Stimulated activated CD4-positive, alpha-beta T cell treated with anti-CD3 and anti-CD28 coated beads, Interleukin-12 subunit alpha, Interleukin-12 subunit beta, amount 100 ng/mL, for 4 hours (primary cell): ENCODE measurements at regions not wholly inside any gene's neighbourhood (a gene's known extent, or its start where the extent isn't known, plus 50 kb on each side); places are given as distances from the start of the nearest gene placed in this dataset.

Experiments
- DNase-seq: peaks from one replicate; pipeline ENCODE4 v3.0.0-alpha.2; 2020

- no peak for DNase-seq
Measured at GRCh38 chr7:113825832-113826231, 93.0 kb downstream of the PPP1R3A start.

- no peak for DNase-seq
Measured at GRCh38 chr7:113824117-113824823, 94.5 kb downstream of the PPP1R3A start.

- no peak for DNase-seq
Measured at GRCh38 chr7:113819474-113819873, 99.3 kb downstream of the PPP1R3A start.

- DNase-seq: no peak
Measured at GRCh38 chr7:113816639-113817038, 102.2 kb downstream of the PPP1R3A start.

- DNase-seq: no peak
Measured at GRCh38 chr7:113813471-113813870, 105.3 kb downstream of the PPP1R3A start.

GRCh38 chr7:113812591-113813255 is 106.1 kb downstream of the PPP1R3A start:
- DNase-seq: no peak

- DNase-seq: no peak
Measured at GRCh38 chr7:113810080-113810744, 108.6 kb downstream of the PPP1R3A start.

- DNase-seq: no peak
Measured at GRCh38 chr7:113809581-113809980, 109.2 kb downstream of the PPP1R3A start.

- DNase-seq: no peak
Measured at GRCh38 chr7:113806633-113807327, 112.0 kb downstream of the PPP1R3A start.

- no peak for DNase-seq
Measured at GRCh38 chr7:113805976-113806375, 112.8 kb downstream of the PPP1R3A start.

- DNase-seq: no peak
Measured at GRCh38 chr7:113804475-113805095, 114.2 kb downstream of the PPP1R3A start.

- DNase-seq: no peak
Measured at GRCh38 chr7:113801751-113802150, 117.1 kb downstream of the PPP1R3A start.

GRCh38 chr7:113800826-113801225 is 118.0 kb downstream of the PPP1R3A start:
- no peak for DNase-seq

GRCh38 chr7:113799896-113800295 is 118.9 kb downstream of the PPP1R3A start:
- DNase-seq: no peak

GRCh38 chr7:113797420-113798010 is 121.3 kb downstream of the PPP1R3A start:
- DNase-seq: no peak

- no peak for DNase-seq
Measured at GRCh38 chr7:113796557-113796956, 122.3 kb downstream of the PPP1R3A start.

- DNase-seq: no peak
Measured at GRCh38 chr7:113794573-113794972, 124.2 kb downstream of the PPP1R3A start.

- no peak for DNase-seq
Measured at GRCh38 chr7:113793171-113793570, 125.6 kb downstream of the PPP1R3A start.

GRCh38 chr7:113790025-113790424 is 128.8 kb downstream of the PPP1R3A start:
- no peak for DNase-seq

GRCh38 chr7:113787106-113787505 is 131.7 kb downstream of the PPP1R3A start:
- no peak for DNase-seq

GRCh38 chr7:113784956-113785355 is 133.9 kb downstream of the PPP1R3A start:
- no peak for DNase-seq

GRCh38 chr7:113784316-113784715 is 134.5 kb downstream of the PPP1R3A start:
- DNase-seq: no peak

- DNase-seq: no peak
Measured at GRCh38 chr7:113783403-113783802, 135.4 kb downstream of the PPP1R3A start.
